ENCODE measurements at regions not wholly inside any gene's neighbourhood (a gene's known extent, or its start where the extent isn't known, plus 50 kb on each side); places are given as distances from the start of the nearest gene placed in this dataset.

DNA sequence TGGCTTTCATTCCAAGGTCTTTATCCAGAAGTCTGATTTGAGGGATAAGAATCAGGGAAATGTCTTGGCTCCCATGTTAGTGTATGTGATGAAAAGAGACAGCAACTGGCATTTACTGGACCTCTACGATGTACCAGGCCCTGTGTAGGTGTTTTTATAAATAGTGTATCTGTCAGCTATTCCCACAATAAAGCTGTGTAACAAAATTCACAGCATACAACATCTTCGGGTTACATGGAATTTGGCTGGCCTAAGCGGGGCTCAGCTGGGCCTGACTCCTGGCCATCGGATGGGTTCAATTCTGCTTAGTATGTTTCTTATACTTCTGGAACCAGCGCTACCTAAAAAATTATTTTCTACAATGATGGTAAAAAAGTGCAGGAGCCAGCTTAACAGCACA lies 128.2 kb downstream of the SNX5 start:
- no CpG with 5 or more reads among the region's 5 CpGs for WGBS (ENCODE audit: extremely low coverage, insufficient read length, low lambda C conversion rate)
- Histone ChIP-seq H2AFZ (ENCODE audit: low read length) (no peak overlapping the region), H2BK20ac (ENCODE audit: low read depth, low read length, poor library complexity, severe bottlenecking) (no peak overlapping the region), H4K5ac (ENCODE audit: insufficient read length, low read depth, low read length) (no peak overlapping the region), H2BK5ac (ENCODE audit: insufficient read length, low read length) (no peak overlapping the region), H3K79me1 (ENCODE audit: insufficient read depth, low read depth, low read length, poor library complexity, severe bottlenecking) (no peaks in the 10 kb centered on the region), H3K18ac (ENCODE audit: insufficient read length, low read depth, low read length) (no peak overlapping the region), H4K91ac (ENCODE audit: insufficient read length, low read depth, low read length) (no peak overlapping the region), H2BK120ac (ENCODE audit: low read depth, low read length, poor library complexity, severe bottlenecking) (no peak overlapping the region), H3K4me2 (ENCODE audit: insufficient read depth, insufficient read length, low read length) (no peak overlapping the region), H3K14ac (ENCODE audit: insufficient read depth, low read length) (no peak overlapping the region), H2BK12ac (ENCODE audit: insufficient read length, low read depth, low read length) (no peak overlapping the region), H3K9ac (ENCODE audit: extremely low read depth, insufficient read length, low read length) (no peak overlapping the region), H3K23ac (ENCODE audit: insufficient read length, low read depth, low read length) (no peak overlapping the region), H3K23me2 (ENCODE audit: insufficient read length, low read depth, low read length, poor library complexity, severe bottlenecking) (no peaks in the 10 kb centered on the region), H3T11ph (ENCODE audit: low read length) (no peak overlapping the region), H3K4ac (ENCODE audit: low read depth, low read length) (no peak overlapping the region), H3K56ac (ENCODE audit: insufficient read length, low read depth, low read length) (no peak overlapping the region), H3K27ac (ENCODE audit: insufficient read length, low read depth, low read length) (no peak overlapping the region), H3K4me1 (ENCODE audit: insufficient read depth, low read length) (peaks cover 2% of the 10 kb centered on the region; the same call in 1 of the 2 replicates), H2AK5ac (ENCODE audit: insufficient read length, low read length) (no peak overlapping the region), H3K79me2 (ENCODE audit: insufficient read depth, low read length) (no peaks in the 10 kb centered on the region), H4K8ac (replicated peaks; ENCODE audit: insufficient read length, low read depth, low read length) (no peak overlapping the region), H4K20me1 (ENCODE audit: control insufficient read depth, insufficient read depth, insufficient read length) (no peaks in the 10 kb centered on the region), H2BK15ac (ENCODE audit: low read depth, low read length) (no peak overlapping the region), H3K27me3 (ENCODE audit: insufficient read depth, low read length) (no peaks in the 10 kb centered on the region), H3K9me3 (ENCODE audit: control insufficient read depth, low read depth, low read length) (no peaks in the 10 kb centered on the region)
- DNase-seq, result no peak
- Mint-ChIP-seq H3K4me3 (no peak overlapping the region), H3K36me3 (ENCODE audit: insufficient read depth in 1 of 3, low read depth in 3 of 3) (no peaks in the 10 kb centered on the region), H3K27me3 (ENCODE audit: low read depth) (no peaks in the 10 kb centered on the region; the same call in none of the 2 replicates), H3K27ac (no peak overlapping the region), H3K9me3 (peaks cover 0 to 3% of the 10 kb centered on the region in 2 experiments; a peak in 1 of 5 replicates), H3K4me1 (peaks cover 25 to 28% of the 10 kb centered on the region in 2 experiments)
- TF ChIP-seq, protein P1, sequence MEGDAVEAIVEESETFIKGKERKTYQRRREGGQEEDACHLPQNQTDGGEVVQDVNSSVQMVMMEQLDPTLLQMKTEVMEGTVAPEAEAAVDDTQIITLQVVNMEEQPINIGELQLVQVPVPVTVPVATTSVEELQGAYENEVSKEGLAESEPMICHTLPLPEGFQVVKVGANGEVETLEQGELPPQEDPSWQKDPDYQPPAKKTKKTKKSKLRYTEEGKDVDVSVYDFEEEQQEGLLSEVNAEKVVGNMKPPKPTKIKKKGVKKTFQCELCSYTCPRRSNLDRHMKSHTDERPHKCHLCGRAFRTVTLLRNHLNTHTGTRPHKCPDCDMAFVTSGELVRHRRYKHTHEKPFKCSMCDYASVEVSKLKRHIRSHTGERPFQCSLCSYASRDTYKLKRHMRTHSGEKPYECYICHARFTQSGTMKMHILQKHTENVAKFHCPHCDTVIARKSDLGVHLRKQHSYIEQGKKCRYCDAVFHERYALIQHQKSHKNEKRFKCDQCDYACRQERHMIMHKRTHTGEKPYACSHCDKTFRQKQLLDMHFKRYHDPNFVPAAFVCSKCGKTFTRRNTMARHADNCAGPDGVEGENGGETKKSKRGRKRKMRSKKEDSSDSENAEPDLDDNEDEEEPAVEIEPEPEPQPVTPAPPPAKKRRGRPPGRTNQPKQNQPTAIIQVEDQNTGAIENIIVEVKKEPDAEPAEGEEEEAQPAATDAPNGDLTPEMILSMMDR (conservative IDR thresholded peaks at IDR 0.05), result no peak

All from H9 (cell line).